Urinary bladder (tissue), 3 donors: ENCODE measurements at regions not wholly inside any gene's neighbourhood (a gene's known extent, or its start where the extent isn't known, plus 50 kb on each side); places are given as distances from the start of the nearest gene placed in this dataset.

Source experiments
- DNase-seq: peaks from one replicate; pipeline ENCODE4 v3.0.0-alpha.2; 2015; ENCODE audit errors: extremely low spot score
- H3K27ac ChIP-seq: one replicate; pipeline ENCODE4 v1.5.1; 2013; ENCODE audit warnings: low read depth, mild to moderate bottlenecking, moderate library complexity
- H3K36me3 ChIP-seq: one replicate; pipeline ENCODE4 v1.6.1; 2013; ENCODE audit warnings: mild to moderate bottlenecking, moderate library complexity; ENCODE audit not compliant: insufficient read depth
- H3K4me1 ChIP-seq: one replicate; pipeline ENCODE4 v1.6.1; 2013; ENCODE audit warnings: mild to moderate bottlenecking, moderate library complexity; ENCODE audit not compliant: insufficient read depth
- H3K4me3 ChIP-seq: one replicate; pipeline ENCODE4 v1.5.1; 2013; ENCODE audit warnings: low read depth, low read length
- WGBS: extraction: QIAGEN DNeasy Blood & Tissue Kit; methylation state at CpG from one replicate; pipeline ENCODE4 v1.1.7; 2013; 5-methylcytosine and 5-hydroxymethylcytosine counted together
- donor health status: healthy with polysubstance abuse.
- donor health status: healthy.

DNA sequence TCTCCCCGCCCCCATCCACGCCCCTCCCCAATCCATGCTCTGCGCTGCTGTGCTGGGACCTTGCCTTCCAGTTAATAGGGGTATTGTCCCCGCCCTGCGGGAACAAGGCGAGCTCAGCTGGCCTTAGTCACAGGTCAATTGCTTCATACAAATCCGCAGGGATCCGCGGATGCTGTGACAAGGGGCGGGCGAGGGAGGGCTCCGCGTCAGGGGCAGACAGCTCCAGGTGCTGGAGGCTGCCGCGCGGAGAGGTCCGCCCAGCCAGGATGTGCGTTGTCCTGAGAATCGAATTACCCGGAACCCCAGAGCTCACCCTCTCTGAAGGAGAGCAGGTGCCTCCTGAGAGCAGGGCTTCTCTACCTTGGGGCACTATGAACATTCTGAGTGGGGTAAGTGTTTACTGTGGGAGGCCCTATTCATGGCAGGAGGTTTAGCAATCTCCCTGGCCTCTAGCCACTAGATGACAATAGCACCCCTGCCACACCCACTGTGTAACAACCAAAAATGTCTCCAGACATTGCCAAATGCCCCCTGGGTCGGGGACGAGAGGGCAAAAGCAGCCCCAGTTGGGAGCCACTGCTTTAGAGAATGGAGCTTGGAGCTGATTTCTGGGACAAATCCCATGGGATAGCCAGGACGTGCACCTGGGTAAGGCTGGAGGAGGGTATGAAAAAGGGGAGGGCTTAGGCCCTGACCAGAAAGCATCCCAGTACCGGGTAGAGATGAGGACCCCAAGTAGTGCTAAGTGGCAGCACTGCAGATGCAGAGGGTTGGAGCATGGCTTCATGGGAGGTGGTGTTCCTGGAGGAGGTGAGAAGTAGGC, 138.2 kb downstream of the CYLD start:
- no peak for DNase-seq
- Histone ChIP-seq H3K27ac (no peak overlapping the region), H3K4me1 (no peaks in the 10 kb centered on the region), H3K36me3 (no peaks in the 10 kb centered on the region), H3K4me3 (no peak overlapping the region)
- WGBS, result 37% methylated on average over 24 of the region's 24 CpGs

DNA sequence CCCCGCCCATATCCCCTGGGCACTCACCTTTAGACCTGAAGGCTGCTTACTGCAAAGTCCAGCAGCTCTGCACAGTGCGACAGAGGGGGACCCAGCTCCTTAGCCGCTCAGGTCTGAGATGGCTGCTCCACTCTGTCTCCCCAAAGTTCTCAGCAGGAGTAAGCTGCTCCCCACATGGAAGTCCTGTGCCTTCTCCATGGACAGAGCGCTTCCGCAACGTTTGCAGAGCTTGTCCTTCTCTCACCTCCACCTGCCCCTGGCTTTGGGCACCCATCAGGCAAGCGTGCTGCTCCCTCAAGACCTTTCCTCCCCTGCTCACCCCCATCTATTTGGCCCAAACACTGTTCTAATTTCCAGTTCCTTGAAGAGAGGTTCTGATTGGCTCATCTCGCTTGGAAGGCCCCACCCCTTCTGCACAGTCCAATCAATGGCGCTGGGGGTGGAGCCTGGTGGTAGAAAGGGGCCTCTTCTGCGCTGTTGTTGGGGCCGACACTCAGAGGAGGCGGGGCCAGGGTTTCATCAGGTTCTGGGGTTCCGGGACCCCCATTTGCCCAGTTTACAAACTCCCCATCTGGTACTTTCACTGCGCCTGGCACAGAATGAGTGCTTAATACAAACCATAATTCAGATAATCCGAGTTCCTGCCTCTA, 137.2 kb downstream of the CYLD start:
- no peak for DNase-seq
- no peak overlapping the region for H3K27ac ChIP-seq
- H3K4me3 ChIP-seq, result no peak overlapping the region
- H3K36me3 ChIP-seq, result no peaks in the 10 kb centered on the region
- no peaks in the 10 kb centered on the region for H3K4me1 ChIP-seq
- 89% methylated on average over 15 of the region's 15 CpGs for WGBS

DNA sequence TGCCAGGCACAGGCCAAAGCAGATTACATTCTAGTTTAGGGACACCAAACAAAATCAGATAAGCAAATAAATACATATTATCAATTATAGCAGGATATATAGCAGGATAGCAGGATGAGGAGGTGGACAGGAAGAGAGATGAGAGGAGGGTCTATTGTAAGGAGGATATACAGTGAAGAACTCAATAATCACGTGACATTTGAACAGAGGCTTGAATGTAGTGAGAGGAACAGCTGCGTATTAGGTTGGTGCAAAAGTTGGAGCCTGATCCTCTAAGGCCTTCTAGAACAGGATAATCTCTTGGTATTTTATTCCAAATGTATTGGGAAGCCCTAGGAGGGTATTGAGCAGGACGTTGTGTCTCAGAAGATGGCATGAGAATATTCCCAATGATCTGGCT, 136.7 kb downstream of the CYLD start:
- H3K27ac ChIP-seq, result no peak overlapping the region
- H3K4me3 ChIP-seq, result no peak overlapping the region
- DNase-seq, result no peak
- no peaks in the 10 kb centered on the region for H3K4me1 ChIP-seq
- 81% methylated on average over 3 of the region's 3 CpGs for WGBS
- H3K36me3 ChIP-seq, result no peaks in the 10 kb centered on the region

DNA sequence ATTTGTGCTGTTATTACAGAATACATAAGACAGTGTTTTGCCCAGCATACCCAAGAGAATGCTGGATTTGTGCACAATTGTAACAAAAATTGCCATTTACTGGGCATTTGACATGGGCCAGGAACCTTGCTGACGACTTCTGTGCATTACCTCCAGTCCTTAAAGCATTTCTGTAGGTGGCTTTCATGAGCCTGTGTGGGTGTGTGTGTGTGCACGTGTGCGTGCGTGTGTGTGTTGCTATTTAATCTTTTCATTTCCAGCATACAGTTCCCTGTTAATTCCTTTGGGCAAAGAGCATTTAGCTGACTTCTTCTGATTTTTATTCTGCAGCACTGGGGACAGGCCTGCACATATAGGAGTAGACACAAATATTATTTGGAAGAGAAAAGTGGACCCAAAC, 134.4 kb downstream of the CYLD start:
- no peak overlapping the region for H3K27ac ChIP-seq
- 87% methylated on average over 4 of the region's 4 CpGs for WGBS
- H3K36me3 ChIP-seq, result no peaks in the 10 kb centered on the region
- H3K4me1 ChIP-seq, result no peaks in the 10 kb centered on the region
- no peak for DNase-seq
- no peak overlapping the region for H3K4me3 ChIP-seq

DNA sequence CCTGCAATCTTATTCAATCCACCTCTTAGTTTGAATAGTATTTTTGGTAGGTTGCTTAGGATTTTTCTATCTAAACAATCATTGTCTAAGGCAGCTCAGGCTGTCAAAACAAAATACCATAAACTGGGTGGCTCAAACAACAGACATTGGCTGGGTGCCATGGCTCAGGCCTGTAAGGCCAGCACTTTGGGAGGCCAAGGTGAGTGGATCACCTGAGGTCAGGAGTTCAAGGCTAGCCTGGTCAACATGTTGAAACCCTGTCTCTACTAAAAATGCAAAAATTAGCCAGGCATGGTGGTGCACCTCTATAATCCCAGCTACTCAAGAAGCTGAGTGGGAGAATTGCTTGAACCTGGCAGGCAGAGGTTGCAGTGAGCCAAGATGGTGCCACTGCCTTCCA, 126.7 kb downstream of the CYLD start:
- H3K36me3 ChIP-seq, result no peaks in the 10 kb centered on the region
- no peak for DNase-seq
- H3K4me3 ChIP-seq, result no peak overlapping the region
- no peaks in the 10 kb centered on the region for H3K4me1 ChIP-seq
- no peak overlapping the region for H3K27ac ChIP-seq

DNA sequence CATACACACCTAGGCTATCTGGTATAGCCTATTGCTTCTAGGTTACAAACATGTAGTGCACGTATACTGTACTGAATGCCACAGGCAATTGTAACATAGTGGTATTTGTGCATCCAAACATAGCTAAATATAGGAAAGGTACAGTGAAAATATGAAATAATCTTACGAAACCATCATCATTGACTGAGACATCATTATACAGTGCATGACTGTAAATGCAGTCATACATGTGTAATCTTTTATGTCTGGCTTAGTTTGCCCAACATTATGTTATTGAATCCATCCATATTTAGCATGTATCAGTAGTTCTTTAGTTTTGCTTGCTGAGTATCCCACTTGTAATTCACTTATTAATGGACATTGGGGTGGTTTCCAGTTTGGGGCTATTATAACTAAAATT, 124.9 kb downstream of the CYLD start:
- WGBS, result 94% methylated on average over 2 of the region's 2 CpGs
- no peaks in the 10 kb centered on the region for H3K36me3 ChIP-seq
- no peak overlapping the region for H3K4me3 ChIP-seq
- no peak overlapping the region for H3K27ac ChIP-seq
- H3K4me1 ChIP-seq, result no peaks in the 10 kb centered on the region
- DNase-seq, result no peak

DNA sequence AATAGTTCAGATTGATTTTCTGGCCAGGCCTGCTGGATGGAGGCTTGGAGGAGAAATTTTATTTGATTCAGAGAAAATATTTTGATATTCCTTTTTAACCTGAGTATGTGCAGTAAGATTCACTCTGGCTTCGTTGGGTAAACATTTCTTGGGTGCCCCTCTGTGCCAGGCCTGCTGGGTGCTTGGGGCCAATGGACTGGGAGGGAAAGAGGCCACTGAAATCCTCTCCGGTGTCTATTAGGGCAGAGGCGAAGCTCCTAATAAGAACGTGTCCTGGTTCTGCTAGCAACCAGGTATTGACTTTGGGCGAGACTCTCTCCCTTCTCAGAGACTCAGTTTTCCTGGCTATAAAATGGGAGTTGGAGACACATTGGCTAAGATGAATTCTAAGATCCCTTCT, 122.5 kb downstream of the CYLD start:
- Histone ChIP-seq H3K36me3 (no peaks in the 10 kb centered on the region), H3K27ac (no peak overlapping the region), H3K4me3 (no peak overlapping the region), H3K4me1 (no peaks in the 10 kb centered on the region)
- no peak for DNase-seq
- WGBS, result 81% methylated on average over 5 of the region's 5 CpGs

DNA sequence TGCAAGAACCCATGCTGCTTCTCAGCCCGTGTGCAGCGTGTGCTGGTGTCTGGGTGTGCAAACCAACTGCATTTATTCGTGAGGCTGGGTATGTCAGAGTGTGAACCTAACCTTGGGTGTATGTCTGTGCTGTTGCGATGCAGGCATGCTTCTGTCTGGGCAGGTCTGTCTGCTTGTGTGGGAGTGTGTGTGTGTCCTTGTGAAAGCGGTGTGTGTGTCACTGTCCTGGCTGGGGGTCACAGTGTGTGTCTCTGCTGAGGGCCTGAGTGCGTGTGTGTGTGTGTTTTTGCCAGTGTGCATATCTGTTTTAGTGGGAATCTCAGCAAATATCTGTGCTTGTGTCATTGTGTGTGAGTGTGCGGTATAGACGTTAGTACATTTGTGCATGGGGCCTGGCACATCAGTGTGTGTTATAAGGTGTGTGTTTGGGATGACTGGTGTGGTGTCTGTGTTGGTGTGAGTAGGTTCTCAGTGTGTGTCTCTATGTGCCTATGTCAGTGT, 121.8 kb downstream of the CYLD start:
- no peak for DNase-seq
- Histone ChIP-seq H3K4me3 (no peak overlapping the region), H3K36me3 (no peaks in the 10 kb centered on the region), H3K27ac (no peak overlapping the region), H3K4me1 (no peaks in the 10 kb centered on the region)
- 90% methylated on average over 8 of the region's 8 CpGs for WGBS

DNA sequence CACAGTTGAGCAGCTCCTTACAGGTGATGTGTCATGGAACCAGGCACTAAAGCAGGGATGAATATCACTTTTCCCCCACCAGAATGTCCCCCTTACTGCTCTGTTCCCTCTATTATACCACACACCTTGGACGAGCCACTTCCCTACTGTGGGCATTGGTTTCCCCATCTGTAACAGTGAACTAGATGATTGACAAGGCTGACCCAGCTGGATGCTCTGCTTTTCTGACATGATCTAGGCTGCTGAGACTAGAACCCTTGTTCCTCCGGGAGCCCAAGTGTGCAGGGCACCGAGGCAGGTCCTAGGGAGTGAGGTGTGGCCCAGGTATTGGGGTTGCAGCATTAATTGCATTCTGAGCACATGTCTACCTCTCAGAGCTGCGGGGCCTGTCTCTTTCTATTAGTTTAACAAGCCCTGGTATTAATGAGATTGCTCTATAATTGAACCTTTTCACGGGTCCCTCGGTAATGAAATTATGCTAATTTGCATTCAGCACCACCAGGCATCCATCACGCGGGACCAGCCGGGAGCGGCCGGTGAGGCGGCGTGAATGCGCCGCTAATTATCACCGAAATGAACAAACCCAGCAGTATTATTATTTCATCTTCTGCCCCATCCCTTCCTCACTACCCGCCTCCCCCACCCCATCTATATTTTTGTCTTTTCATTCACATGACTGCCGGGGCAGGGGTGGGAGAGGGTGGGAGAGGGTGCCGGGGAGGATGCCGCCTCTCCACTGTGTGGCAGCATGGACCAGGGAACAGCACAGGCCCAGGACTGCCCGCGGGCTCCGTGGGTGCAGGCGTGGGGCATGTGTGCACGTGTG, 121.1 kb downstream of the CYLD start:
- Histone ChIP-seq H3K4me1 (no peaks in the 10 kb centered on the region), H3K27ac (no peak overlapping the region), H3K36me3 (no peaks in the 10 kb centered on the region), H3K4me3 (no peak overlapping the region)
- DNase-seq, result no peak
- WGBS, result 83% methylated on average over 25 of the region's 25 CpGs

DNA sequence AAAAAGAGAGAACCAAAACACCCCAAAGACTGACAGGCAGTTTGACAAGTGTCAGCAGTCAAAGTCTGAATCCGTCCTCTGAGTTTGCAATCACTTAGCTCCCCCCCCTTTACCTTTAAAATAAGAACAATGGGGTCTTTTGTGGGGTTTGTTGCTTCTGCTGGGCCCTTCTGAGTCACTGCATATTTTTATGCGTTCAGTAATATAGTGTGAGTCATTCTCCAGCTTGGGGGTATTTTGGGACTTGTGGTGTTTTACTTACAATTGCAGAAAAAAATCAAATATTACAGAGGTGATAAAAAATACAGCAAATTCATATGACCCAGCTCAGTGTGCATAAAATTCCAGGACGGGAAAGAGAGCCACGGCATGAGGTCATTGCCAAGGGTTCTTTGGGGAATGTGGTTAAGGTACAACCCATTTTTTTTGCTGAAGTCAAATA, 120.1 kb downstream of the CYLD start:
- no peak for DNase-seq
- H3K27ac ChIP-seq, result no peak overlapping the region
- no peaks in the 10 kb centered on the region for H3K4me1 ChIP-seq
- no peak overlapping the region for H3K4me3 ChIP-seq
- WGBS, result 61% methylated on average over 4 of the region's 4 CpGs
- no peaks in the 10 kb centered on the region for H3K36me3 ChIP-seq

DNA sequence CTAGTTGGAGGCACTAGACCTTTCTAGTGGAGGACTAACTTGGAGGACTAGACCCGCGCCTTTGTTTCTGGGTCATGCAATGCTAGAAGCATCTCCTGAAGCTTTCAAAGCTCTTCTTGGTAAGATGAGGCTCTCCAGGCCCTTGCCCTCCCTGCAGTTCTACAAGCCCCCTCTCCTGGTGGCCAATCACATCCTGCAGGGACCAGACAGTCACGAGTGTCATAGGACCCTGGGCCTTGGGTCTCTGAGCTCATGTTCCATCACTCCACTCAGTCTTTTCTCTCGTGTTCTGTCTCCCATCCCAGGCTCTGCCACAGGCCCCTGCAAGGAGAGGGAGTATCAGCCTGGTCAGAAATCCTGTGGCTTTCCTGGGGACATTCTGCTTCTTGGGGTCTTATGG, 119.6 kb downstream of the CYLD start:
- no peak overlapping the region for H3K27ac ChIP-seq
- DNase-seq, result no peak
- H3K36me3 ChIP-seq, result no peaks in the 10 kb centered on the region
- H3K4me3 ChIP-seq, result no peak overlapping the region
- no peaks in the 10 kb centered on the region for H3K4me1 ChIP-seq
- 76% methylated on average over 4 of the region's 4 CpGs for WGBS

DNA sequence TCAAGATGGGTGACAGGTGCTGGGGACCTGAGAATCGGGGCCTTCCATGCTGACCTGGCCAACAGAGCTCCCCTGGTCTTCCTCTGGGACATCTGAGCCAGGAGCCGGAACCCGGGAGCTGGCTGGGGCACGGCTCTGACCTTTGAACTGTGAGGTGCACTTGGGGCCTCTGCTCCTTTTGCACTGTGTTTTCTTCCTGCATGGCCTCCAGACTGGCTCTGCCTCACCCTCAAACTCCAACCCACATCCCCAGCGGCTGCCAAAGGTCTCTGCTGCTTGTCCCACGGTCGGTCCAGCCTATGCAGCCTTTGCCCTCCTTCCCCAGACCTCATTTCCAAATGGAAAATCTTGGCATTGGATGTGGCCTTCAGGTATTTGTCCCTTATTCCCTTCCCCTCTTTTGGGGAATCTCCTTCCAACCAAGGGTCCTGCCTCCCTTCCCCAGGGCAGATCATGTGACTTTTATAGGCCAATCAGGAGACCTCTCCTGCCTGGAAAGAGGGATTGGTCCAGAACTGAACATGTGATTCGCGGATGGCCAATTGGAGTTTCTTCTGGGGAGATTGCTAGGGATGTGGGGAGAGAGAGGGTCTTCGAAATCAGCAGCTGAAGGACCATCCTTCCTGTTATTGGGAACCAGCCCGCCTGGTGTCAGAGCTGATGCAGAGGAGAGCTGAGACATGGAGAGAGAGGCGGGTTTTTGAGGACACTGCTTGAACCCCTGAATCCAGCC, 117.9 kb downstream of the CYLD start:
- no peaks in the 10 kb centered on the region for H3K4me1 ChIP-seq
- H3K4me3 ChIP-seq, result no peak overlapping the region
- H3K36me3 ChIP-seq, result no peaks in the 10 kb centered on the region
- no peak for DNase-seq
- no peak overlapping the region for H3K27ac ChIP-seq
- 84% methylated on average over 12 of the region's 12 CpGs for WGBS

DNA sequence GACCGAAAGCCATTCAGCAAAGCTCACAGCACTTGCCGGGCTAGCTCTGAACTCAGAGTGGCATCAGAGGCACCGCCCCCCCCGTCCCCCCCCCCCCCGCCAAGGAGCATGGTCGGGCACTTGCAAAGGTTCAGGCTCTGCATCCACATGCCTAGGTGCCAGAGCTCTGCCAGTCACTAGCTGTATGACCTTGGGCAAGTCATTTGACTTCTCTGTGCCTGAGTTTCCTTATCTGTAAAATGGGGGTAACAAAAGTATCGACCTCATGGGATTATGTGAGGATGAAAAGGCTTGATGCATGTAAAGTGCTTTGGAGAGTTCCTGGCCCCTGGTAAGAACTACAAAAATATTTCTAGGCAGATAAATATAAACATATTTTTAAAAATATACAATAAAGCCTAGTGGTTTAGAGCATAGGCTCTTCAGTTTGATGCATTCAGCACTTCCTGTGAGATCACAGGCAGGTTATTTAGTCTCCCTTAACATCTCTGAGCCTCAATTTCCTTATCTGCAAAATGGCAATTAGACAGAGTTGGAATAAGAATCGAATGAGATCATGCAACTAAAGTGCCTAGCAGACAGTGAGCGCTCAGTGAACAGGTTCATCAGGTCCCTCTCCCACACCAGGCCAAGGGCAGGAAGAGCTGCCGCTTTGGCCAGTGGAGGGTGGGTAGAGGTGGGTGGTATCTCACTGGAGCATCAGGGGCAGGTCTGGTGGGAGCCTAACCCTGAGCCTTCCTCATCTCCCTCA, 117.2 kb downstream of the CYLD start:
- no peak for DNase-seq
- WGBS, result 73% methylated on average over 10 of the region's 10 CpGs
- Histone ChIP-seq H3K4me3 (no peak overlapping the region), H3K4me1 (no peaks in the 10 kb centered on the region), H3K27ac (no peak overlapping the region), H3K36me3 (no peaks in the 10 kb centered on the region)
